ENCODE measurements at regions not wholly inside any gene's neighbourhood (a gene's known extent, or its start where the extent isn't known, plus 50 kb on each side); places are given as distances from the start of the nearest gene placed in this dataset.

DNA sequence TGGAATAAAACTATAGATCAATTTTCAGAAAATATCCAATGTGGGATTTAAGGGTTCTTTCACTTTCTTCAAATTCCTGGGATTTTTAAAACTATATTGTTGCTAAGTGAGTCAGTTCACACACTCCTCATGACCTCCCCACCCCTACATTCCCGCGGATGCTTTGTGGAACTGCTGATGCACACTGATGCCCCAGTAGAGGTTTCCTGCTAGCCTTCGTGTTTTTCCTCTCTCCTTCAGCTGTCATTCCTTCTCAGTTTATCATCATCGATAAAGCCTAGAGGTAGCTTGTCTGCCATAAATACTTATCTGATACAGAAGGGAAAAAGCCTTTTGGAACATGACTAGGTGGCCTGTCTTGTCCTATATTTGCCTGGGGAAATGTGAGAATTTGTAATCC, 67.4 kb upstream of the GALNT5 start:
- Histone ChIP-seq H3K36me3 (ENCODE audit: insufficient read depth) (no peaks in the 10 kb centered on the region), H3K9me2 (ENCODE audit: insufficient read depth) (no peaks in the 10 kb centered on the region), H3K79me2 (replicated peaks; ENCODE audit: insufficient read depth) (no peaks in the 10 kb centered on the region), H3K4me3 (no peak overlapping the region), H3F3A (replicated peaks; ENCODE audit: low read depth) (no peaks in the 10 kb centered on the region), H4K20me1 (replicated peaks; ENCODE audit: insufficient read depth) (no peaks in the 10 kb centered on the region), H3K4me2 (no peak overlapping the region), H3K4me1 (ENCODE audit: insufficient read depth) (no peaks in the 10 kb centered on the region), H2AFZ (no peak overlapping the region), H3K27ac (ENCODE audit: low read depth) (no peak overlapping the region), H3K27me3 (ENCODE audit: insufficient read depth) (no peaks in the 10 kb centered on the region)
- H3K27me3 Mint-ChIP-seq (ENCODE audit: insufficient read depth, low read depth, poor library complexity) = no peaks in the 10 kb centered on the region
- H3K4me1 Mint-ChIP-seq = no peaks in the 10 kb centered on the region; the same call in 1 of the 3 replicates
- no peak overlapping the region for H3K27ac Mint-ChIP-seq
- TF ChIP-seq, protein P1, sequence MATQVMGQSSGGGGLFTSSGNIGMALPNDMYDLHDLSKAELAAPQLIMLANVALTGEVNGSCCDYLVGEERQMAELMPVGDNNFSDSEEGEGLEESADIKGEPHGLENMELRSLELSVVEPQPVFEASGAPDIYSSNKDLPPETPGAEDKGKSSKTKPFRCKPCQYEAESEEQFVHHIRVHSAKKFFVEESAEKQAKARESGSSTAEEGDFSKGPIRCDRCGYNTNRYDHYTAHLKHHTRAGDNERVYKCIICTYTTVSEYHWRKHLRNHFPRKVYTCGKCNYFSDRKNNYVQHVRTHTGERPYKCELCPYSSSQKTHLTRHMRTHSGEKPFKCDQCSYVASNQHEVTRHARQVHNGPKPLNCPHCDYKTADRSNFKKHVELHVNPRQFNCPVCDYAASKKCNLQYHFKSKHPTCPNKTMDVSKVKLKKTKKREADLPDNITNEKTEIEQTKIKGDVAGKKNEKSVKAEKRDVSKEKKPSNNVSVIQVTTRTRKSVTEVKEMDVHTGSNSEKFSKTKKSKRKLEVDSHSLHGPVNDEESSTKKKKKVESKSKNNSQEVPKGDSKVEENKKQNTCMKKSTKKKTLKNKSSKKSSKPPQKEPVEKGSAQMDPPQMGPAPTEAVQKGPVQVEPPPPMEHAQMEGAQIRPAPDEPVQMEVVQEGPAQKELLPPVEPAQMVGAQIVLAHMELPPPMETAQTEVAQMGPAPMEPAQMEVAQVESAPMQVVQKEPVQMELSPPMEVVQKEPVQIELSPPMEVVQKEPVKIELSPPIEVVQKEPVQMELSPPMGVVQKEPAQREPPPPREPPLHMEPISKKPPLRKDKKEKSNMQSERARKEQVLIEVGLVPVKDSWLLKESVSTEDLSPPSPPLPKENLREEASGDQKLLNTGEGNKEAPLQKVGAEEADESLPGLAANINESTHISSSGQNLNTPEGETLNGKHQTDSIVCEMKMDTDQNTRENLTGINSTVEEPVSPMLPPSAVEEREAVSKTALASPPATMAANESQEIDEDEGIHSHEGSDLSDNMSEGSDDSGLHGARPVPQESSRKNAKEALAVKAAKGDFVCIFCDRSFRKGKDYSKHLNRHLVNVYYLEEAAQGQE (IDR thresholded peaks at IDR 0.05; ENCODE audit: unreplicated experiment) = no peak
- no peak for TF ChIP-seq JUNB (IDR thresholded peaks at IDR 0.05; ENCODE audit: unreplicated experiment)
- TF ChIP-seq NANOG (IDR thresholded peaks at IDR 0.05; ENCODE audit: borderline replicate concordance) = no peak
- DNase-seq (ENCODE audit: low spot score) = no peak
- ATAC-seq = no peak; the same call in 2 of the 3 replicates
- H3K36me3 Mint-ChIP-seq (ENCODE audit: low read depth) = no peaks in the 10 kb centered on the region
- no peak overlapping the region for H3K4me3 Mint-ChIP-seq
- H3K9me3 Mint-ChIP-seq = no peaks in the 10 kb centered on the region

DNA sequence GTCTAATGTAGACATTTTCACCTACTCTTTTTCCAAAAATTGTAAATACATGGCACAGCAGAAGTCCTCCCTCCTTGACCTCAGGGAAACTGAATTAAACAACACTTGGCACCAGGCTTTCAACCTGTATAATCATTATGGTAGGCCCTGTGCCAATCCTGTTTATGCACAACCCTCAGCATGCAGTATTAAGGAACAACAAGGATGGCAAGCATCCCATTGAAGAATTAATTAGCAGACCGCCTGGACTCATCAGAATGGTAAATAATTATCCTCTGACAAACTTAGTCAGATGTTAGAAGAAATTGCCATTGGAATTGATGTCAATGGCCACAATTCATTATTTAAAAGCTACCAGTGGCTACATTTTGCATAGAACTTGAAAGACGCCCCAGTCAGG, 66.3 kb upstream of the GALNT5 start:
- Mint-ChIP-seq H3K9me3 (no peaks in the 10 kb centered on the region), H3K27me3 (ENCODE audit: insufficient read depth, low read depth, poor library complexity) (no peaks in the 10 kb centered on the region), H3K4me1 (no peaks in the 10 kb centered on the region; the same call in 1 of the 3 replicates), H3K27ac (no peak overlapping the region), H3K4me3 (no peak overlapping the region), H3K36me3 (ENCODE audit: low read depth) (no peaks in the 10 kb centered on the region)
- Histone ChIP-seq H2AFZ (no peak overlapping the region), H3F3A (replicated peaks; ENCODE audit: low read depth) (no peaks in the 10 kb centered on the region), H3K4me2 (no peak overlapping the region), H3K36me3 (ENCODE audit: insufficient read depth) (no peaks in the 10 kb centered on the region), H3K9me2 (ENCODE audit: insufficient read depth) (no peaks in the 10 kb centered on the region), H3K27ac (ENCODE audit: low read depth) (no peak overlapping the region), H4K20me1 (replicated peaks; ENCODE audit: insufficient read depth) (no peaks in the 10 kb centered on the region), H3K27me3 (ENCODE audit: insufficient read depth) (no peaks in the 10 kb centered on the region), H3K4me3 (no peak overlapping the region), H3K79me2 (replicated peaks; ENCODE audit: insufficient read depth) (no peaks in the 10 kb centered on the region), H3K4me1 (ENCODE audit: insufficient read depth) (no peaks in the 10 kb centered on the region)
- ATAC-seq (no peak), DNase-seq (ENCODE audit: low spot score) (no peak)
- TF ChIP-seq ZNF114 (CRISPR knock-in tag; IDR thresholded peaks at IDR 0.05) (no peak), STAT1 (IDR thresholded peaks at IDR 0.05; ENCODE audit: unreplicated experiment) (no peak), POLR2AphosphoS5 (IDR thresholded peaks at IDR 0.05; ENCODE audit: low read depth) (no peak), CREB1 (CRISPR knock-in tag; IDR thresholded peaks at IDR 0.05; ENCODE audit: low read depth) (no peak), JUNB (IDR thresholded peaks at IDR 0.05; ENCODE audit: unreplicated experiment) (no peak)
- TF ChIP-seq, protein P2, sequence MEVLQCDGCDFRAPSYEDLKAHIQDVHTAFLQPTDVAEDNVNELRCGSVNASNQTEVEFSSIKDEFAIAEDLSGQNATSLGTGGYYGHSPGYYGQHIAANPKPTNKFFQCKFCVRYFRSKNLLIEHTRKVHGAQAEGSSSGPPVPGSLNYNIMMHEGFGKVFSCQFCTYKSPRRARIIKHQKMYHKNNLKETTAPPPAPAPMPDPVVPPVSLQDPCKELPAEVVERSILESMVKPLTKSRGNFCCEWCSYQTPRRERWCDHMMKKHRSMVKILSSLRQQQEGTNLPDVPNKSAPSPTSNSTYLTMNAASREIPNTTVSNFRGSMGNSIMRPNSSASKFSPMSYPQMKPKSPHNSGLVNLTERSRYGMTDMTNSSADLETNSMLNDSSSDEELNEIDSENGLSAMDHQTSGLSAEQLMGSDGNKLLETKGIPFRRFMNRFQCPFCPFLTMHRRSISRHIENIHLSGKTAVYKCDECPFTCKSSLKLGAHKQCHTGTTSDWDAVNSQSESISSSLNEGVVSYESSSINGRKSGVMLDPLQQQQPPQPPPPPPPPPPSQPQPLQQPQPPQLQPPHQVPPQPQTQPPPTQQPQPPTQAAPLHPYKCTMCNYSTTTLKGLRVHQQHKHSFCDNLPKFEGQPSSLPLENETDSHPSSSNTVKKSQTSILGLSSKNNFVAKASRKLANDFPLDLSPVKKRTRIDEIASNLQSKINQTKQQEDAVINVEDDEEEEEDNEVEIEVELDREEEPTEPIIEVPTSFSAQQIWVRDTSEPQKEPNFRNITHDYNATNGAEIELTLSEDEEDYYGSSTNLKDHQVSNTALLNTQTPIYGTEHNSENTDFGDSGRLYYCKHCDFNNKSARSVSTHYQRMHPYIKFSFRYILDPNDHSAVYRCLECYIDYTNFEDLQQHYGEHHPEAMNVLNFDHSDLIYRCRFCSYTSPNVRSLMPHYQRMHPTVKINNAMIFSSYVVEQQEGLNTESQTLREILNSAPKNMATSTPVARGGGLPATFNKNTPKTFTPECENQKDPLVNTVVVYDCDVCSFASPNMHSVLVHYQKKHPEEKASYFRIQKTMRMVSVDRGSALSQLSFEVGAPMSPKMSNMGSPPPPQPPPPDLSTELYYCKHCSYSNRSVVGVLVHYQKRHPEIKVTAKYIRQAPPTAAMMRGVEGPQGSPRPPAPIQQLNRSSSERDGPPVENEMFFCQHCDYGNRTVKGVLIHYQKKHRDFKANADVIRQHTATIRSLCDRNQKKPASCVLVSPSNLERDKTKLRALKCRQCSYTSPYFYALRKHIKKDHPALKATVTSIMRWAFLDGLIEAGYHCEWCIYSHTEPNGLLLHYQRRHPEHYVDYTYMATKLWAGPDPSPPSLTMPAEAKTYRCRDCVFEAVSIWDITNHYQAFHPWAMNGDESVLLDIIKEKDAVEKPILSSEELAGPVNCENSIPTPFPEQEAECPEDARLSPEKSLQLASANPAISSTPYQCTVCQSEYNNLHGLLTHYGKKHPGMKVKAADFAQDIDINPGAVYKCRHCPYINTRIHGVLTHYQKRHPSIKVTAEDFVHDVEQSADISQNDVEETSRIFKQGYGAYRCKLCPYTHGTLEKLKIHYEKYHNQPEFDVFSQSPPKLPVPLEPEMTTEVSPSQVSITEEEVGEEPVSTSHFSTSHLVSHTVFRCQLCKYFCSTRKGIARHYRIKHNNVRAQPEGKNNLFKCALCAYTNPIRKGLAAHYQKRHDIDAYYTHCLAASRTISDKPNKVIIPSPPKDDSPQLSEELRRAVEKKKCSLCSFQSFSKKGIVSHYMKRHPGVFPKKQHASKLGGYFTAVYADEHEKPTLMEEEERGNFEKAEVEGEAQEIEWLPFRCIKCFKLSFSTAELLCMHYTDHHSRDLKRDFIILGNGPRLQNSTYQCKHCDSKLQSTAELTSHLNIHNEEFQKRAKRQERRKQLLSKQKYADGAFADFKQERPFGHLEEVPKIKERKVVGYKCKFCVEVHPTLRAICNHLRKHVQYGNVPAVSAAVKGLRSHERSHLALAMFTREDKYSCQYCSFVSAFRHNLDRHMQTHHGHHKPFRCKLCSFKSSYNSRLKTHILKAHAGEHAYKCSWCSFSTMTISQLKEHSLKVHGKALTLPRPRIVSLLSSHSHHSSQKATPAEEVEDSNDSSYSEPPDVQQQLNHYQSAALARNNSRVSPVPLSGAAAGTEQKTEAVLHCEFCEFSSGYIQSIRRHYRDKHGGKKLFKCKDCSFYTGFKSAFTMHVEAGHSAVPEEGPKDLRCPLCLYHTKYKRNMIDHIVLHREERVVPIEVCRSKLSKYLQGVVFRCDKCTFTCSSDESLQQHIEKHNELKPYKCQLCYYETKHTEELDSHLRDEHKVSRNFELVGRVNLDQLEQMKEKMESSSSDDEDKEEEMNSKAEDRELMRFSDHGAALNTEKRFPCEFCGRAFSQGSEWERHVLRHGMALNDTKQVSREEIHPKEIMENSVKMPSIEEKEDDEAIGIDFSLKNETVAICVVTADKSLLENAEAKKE (CRISPR knock-in tag; IDR thresholded peaks at IDR 0.05) = no peak
- TF ChIP-seq, protein P3, sequence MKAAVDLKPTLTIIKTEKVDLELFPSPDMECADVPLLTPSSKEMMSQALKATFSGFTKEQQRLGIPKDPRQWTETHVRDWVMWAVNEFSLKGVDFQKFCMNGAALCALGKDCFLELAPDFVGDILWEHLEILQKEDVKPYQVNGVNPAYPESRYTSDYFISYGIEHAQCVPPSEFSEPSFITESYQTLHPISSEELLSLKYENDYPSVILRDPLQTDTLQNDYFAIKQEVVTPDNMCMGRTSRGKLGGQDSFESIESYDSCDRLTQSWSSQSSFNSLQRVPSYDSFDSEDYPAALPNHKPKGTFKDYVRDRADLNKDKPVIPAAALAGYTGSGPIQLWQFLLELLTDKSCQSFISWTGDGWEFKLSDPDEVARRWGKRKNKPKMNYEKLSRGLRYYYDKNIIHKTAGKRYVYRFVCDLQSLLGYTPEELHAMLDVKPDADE (IDR thresholded peaks at IDR 0.05) = no peak
- TF ChIP-seq, protein P4, sequence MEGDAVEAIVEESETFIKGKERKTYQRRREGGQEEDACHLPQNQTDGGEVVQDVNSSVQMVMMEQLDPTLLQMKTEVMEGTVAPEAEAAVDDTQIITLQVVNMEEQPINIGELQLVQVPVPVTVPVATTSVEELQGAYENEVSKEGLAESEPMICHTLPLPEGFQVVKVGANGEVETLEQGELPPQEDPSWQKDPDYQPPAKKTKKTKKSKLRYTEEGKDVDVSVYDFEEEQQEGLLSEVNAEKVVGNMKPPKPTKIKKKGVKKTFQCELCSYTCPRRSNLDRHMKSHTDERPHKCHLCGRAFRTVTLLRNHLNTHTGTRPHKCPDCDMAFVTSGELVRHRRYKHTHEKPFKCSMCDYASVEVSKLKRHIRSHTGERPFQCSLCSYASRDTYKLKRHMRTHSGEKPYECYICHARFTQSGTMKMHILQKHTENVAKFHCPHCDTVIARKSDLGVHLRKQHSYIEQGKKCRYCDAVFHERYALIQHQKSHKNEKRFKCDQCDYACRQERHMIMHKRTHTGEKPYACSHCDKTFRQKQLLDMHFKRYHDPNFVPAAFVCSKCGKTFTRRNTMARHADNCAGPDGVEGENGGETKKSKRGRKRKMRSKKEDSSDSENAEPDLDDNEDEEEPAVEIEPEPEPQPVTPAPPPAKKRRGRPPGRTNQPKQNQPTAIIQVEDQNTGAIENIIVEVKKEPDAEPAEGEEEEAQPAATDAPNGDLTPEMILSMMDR (conservative IDR thresholded peaks at IDR 0.05; ENCODE audit: low read depth in 2 of 2) = no peak
